ENCODE measurements at regions not wholly inside any gene's neighbourhood (a gene's known extent, or its start where the extent isn't known, plus 50 kb on each side); places are given as distances from the start of the nearest gene placed in this dataset.

GRCh38 chr4:171157462-171158082, 655.6 kb upstream of the GALNTL6 start:
- no peak for DNase-seq (ENCODE audit: low spot score)

GRCh38 chr4:171142639-171143038, 670.6 kb upstream of the GALNTL6 start:
- DNase-seq (ENCODE audit: low spot score), result no peak

DNA sequence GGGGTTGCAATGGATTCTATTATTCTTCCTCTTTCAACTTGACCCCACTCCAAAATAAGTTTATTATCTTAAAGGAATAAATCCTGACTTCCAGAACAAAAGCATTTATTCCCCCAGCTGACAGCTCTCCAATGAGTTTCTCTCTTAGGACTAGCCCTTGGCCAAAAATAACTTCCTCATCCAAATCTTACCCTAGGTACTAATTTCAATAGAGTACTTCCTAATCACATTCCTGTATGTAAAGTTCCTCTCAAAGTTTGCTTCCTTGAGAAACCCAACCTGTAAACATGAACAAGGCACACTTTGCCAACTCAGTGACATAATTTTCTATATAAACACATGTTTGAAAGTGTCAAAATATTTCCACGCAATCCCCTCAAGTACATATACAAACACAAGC, 671.2 kb upstream of the GALNTL6 start:
- no peak for DNase-seq (ENCODE audit: low spot score)

DNA sequence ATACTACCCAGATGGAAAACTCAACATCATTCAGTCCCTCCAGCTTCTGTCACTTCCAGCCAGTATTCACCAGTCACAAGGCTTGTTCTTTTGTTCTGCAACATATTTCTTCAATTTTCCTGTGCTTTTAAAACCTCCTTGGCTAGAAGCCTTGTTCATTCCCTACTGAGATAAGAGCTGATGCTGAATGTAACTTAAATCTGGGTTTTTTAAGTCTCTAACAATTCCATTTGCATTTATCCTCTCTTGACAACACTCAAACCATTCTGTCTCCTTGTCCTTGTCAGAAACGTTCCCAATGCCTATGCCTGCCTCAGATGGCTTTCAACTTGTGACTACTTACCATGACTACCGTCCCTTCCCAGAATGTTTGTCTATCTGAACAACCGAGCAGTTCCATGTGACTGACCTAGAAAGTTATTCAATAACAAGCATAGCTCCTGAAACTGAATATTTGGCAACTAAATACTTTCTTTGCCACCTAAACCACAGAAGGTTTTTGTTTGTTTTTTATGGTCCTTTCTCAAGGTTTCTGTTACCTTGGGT, 682.9 kb upstream of the GALNTL6 start:
- DNase-seq (ENCODE audit: low spot score), result no peak

- DNase-seq (ENCODE audit: low spot score), result no peak
Measured at GRCh38 chr4:171118091-171118490, 695.1 kb upstream of the GALNTL6 start.

GRCh38 chr4:171117457-171117856, 695.7 kb upstream of the GALNTL6 start:
- DNase-seq (ENCODE audit: low spot score), result no peak

- DNase-seq (ENCODE audit: low spot score), result no peak
Measured at GRCh38 chr4:171101845-171102244, 711.4 kb upstream of the GALNTL6 start.

DNA sequence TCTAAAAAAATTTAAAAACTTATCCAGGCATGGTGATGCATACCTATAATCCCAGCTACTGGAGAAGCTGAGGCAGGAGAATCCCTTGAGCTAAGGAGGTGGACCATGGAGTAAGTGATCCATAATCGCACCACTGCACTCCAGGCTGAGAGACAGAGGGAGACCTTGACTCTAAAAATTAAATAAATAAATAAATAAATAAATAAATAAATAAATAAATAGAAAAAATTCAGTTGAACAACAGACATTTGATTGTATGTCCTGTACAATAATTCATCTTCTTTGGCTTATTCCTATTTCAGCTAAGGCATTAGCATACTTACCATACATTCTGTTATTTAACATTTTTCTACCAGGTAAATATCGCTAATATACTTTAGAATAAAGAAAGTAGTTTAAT, 726.1 kb upstream of the GALNTL6 start:
- no peak for DNase-seq (ENCODE audit: low spot score)

DNA sequence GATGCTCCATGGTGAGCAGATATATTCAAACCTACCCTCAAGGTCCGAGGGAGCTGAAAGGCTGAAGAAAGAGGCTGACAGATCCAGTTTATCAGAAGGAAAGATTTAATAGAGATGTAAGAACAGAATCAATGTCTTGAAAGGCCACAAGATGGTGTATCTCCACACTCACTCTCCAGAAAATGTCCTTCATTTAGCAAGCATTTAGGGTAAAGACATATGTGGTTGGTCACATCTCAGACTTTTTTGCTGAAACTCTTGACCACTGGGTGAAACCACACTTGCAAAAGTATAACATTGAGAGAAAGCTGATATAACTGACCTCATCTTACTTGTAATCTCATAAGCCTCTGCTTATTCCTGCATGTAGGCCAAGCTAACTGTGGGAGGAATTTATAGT, 745.8 kb upstream of the GALNTL6 start:
- DNase-seq (ENCODE audit: low spot score), result no peak

- no peak for DNase-seq (ENCODE audit: low spot score)
Measured at GRCh38 chr4:171049380-171049779, 763.8 kb upstream of the GALNTL6 start.

DNA sequence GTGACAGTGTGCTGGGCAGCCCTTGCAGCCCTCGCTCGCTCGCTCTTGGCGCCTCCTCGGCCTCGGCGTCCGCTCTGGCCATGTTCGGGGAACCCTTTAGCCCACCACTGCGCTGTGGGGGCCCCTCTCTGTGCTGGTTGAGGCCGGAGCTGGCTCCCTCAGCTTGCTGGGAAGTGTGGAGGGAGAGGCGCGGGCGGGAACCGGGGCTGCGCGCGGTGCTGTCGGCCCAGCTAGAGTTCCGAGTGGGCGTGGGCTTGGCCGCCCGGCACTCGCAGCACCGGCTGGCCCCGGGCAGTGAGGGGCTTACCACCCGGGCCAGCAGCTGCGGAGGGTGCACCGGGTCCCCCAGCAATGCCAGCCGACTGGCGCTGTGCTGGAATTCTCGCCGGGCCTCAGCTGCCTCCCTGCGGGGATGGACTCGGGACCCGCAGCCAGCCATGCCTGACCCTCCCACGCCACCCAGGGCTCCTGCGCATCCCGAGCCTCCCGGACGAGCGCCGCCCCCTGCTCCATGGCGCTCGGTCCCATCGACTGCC, 770.1 kb upstream of the GALNTL6 start:
- no peak for DNase-seq (ENCODE audit: low spot score)

DNA sequence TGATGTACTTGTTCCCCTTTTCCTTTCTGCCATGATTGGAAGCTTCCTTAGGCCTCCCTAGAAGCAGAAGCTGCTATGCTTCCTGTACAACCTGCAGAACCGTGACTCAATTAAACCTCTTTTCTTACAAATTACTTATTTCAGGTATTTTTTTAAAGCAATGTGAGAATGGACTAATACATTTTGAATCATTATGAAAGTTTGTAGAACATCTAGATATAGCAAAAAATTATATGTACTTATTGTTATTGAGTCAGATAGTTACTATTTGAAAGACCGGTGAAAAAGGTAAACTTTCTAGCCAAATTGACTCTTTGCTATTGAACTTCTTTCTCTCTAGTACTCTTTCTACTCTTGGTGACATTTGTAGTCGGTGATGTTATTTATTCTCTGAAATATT, 777.3 kb upstream of the GALNTL6 start:
- DNase-seq (ENCODE audit: low spot score), result no peak

DNA sequence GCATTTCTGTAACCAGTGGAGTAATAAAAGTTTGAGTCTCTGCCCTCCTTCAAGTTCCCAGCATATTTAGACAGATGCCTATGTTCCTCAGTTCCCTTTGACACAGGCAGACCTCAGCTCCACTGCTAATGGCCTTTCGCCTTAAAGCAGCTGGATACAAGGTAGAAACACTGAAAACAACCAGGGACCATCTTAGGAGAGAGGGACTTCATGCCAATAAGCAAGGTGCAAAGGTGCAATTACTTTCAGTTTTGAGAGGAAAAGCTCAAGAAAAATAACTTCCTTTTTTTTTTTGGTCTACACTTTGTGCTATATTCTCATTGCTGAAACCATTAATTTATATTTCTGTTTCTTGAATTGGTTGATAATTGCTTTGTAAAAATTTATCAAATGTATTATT, 781.9 kb upstream of the GALNTL6 start:
- DNase-seq (ENCODE audit: low spot score), result no peak

DNA sequence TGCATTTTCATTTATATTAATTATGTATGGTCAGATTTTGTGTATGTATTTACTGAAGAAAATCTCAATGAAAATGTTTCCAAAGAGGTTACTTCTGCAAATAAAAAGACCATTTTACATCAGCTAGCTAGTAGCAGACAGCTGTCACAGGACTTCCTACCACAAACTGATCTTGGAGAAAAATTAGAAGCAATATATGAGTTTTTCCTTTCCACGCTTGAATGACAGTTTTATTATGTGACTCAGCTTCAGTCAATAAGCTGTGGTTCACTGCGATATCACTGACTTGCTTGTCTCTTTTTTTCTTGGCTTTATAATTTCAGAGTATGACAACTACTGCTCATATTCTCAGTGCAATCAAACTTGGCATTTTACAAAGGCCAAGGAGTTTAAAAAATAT, 787.4 kb upstream of the GALNTL6 start:
- no peak for DNase-seq (ENCODE audit: low spot score)

DNA sequence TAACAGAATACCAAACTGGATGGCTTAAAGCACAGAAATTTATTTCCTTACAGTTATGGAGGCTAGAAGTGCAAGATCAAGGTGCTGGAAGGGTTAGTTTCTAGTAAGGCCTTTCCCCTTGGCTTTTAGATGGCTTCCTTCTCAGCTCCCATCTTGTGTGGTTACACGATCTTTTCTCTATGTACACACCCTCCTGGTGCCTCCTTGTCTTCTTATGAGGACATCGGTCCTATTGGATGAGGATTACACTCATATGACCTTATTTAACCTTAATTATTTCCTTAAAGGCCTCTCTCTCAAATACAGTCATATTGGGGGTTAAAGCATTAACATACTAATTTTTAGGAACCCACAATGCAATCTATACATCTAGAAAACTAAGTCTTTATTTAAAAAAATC, 787.9 kb upstream of the GALNTL6 start:
- no peak for DNase-seq (ENCODE audit: low spot score)

DNA sequence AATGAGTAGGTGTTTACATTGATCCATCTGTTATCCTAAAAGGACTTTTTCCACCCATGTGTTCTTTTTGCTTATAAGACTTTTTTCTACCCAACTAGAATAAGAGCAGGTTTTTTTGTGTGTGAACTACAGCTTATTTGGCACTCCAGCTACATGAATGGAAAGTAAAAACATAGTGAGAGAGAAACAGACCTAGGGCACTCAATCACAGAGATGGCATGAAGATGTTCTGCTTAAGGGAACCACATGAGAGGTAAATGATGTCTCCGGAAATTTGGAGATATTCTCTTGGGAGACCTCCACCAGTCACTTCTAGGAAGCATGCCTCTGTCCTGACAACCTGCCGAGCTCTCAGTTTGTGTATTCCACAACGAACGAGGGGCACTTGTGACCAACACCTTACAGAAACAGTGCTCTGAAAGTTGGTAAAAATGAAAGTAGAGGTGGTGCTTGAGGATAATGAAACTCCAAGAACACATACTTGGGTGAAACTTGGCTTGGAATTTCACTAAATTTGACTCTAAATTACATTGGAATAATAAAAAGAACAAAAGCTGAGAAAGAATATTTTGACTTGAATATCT, 788.4 kb upstream of the GALNTL6 start:
- no peak for DNase-seq (ENCODE audit: low spot score)

DNA sequence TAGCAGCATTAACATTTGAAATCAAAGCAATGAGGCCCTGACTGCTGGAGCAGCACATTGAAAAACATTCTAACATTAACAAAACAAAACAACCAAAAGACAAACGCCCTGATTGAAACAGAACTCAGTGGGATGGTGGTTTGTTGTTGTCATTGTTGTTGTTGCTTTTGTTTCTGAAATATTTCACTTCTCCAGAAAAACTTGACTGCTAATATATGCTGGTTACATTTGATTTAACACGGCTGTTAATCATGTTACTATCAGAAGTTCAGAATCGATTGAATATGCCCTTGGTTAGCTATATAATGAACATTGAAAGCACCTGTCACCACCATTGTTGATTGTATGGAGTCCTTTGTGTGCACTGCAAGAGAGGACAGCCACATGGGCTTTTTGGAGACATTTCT, 790.4 kb upstream of the GALNTL6 start:
- DNase-seq (ENCODE audit: low spot score), result no peak

DNA sequence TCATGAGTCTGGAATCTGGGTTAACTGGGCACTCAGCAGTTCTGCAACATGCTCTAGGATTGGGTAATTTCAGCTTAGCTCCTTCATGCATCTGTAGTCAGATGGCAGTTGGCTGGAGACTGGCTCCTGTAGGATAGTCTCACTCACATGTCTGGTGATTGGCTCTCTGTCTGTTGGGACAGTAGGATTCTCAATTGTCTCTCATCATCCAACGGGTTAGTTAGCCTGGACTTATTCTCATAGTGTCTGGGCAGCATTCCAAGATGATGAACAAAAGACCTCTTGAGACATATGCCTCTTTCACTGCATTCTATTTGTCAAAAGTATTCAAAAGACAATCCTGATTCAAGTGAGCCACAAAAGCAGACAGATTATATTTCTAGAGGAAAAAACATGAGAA, 795.6 kb upstream of the GALNTL6 start:
- no peak for DNase-seq (ENCODE audit: low spot score)

- no peak for DNase-seq (ENCODE audit: low spot score)
Measured at GRCh38 chr4:171016145-171016544, 797.1 kb upstream of the GALNTL6 start.

- no peak for DNase-seq (ENCODE audit: low spot score)
Measured at GRCh38 chr4:171015441-171015840, 797.8 kb upstream of the GALNTL6 start.

DNA sequence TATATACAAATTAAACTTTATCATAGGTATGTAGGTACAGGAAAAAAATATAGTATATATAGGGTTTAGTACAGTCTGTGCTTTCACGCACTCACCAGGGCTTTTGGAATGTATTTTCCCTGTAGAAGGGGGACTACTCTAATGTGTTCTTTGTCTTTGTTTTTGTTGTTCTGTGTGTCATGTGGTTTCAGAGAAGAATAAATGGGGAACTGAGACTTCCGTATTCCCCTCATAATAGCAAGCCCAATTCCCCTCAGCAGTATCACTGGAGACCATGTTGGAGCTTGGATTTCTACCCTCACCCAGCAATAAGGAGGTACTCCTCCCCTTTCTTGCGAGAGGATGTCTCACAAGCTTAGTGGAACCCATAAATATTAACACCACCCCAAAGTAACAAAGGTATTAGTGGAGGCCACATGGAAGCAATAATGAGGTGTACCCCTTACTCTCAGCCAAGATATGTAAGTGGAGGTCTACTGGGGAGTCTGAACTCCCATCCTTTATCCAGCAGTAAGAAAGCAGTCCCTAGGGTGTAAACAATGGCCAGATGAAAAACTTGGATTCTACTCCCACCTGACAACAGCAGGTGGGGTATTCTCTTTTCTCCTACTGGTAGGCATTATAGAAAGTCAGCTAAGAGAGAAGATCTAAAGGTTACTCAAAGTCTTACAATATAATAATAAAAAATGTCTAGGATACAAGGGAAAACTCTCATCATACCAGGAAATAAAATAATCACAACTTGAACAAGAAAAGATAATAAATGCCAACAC, 805.4 kb upstream of the GALNTL6 start:
- no peak for DNase-seq (ENCODE audit: low spot score)

DNA sequence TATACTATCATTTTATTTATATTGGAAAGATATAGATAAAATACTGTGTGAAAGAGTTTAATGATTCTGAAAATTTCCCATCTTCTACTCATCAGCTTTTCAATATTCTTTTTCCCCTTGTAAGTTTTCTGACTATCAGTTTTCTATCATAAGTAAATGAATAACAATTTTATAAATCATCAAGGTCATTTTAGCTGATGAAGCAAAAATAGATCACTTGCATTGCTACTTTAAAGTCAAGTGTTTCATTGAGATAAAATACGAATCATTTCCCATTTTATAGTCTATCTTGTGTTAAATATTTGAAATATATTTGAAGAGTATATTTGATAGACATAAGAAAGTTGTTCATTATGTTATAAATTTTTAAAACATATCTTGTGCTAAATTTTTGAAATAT, 811.0 kb upstream of the GALNTL6 start:
- no peak for DNase-seq (ENCODE audit: low spot score)

GRCh38 chr4:170990989-170991589, 822.1 kb upstream of the GALNTL6 start:
- no peak for DNase-seq (ENCODE audit: low spot score)
